ENCODE measurements at regions not wholly inside any gene's neighbourhood (a gene's known extent, or its start where the extent isn't known, plus 50 kb on each side); places are given as distances from the start of the nearest gene placed in this dataset.

- POLR2A ChIA-PET: interaction anchor here (0.6 kb wide), 1 partner anchor 250 kb away, joined by 3 read pairs; no protein-coding TSS in a partner anchor
- no TSS peak for BruUV-seq (replicated peaks)
- Histone ChIP-seq H3K9me3 (ENCODE audit: low read length) (no peaks in the 10 kb centered on the region), H3K9ac (ENCODE audit: insufficient read depth, low read depth, low read length) (no peak overlapping the region), H2AFZ (ENCODE audit: low read length) (no peak overlapping the region), H3K27ac (ENCODE audit: extremely low read length, insufficient read depth, low read length) (no peak overlapping the region), H3K79me2 (ENCODE audit: insufficient read depth, low read length) (no peaks in the 10 kb centered on the region), H3K4me3 (replicated peaks in 1 of 3; ENCODE audit: insufficient read depth in 1 of 3, low read depth in 2 of 3, low read length in 3 of 3) (0 out of 6 replicates have a peak overlapping the region, but pooled peaks of 1 of the 3 experiments have one; percentile 38), H4K20me1 (ENCODE audit: insufficient read depth, low read length) (no peaks in the 10 kb centered on the region), H3K36me3 (replicated peaks in 1 of 2; ENCODE audit: control insufficient read depth in 1 of 2, insufficient read depth in 2 of 2, low read length in 2 of 2) (no peaks in the 10 kb centered on the region), H3K4me2 (ENCODE audit: low read depth, low read length) (peak overlapping the region; percentile 62), H3K27me3 (ENCODE audit: control insufficient read depth in 1 of 2, insufficient read depth in 2 of 2, low read length in 2 of 2) (no peaks in the 10 kb centered on the region; a peak in 2 of 5 replicates), H3K4me1 (ENCODE audit: insufficient read depth, low read length) (peaks cover 33% of the 10 kb centered on the region)
- in situ Hi-C loops (cut with HindIII; ENCODE audit: extremely low pct_ligation_motif_present, low pct_unique_long_range_greater_than_20kb): no loop called here
- 78% methylated on average over 4 of the region's 8 CpGs for WGBS (ENCODE audit: low lambda C conversion rate)
- TF ChIP-seq SOX5 (CRISPR knock-in tag; IDR thresholded peaks at IDR 0.05; ENCODE audit: borderline replicate concordance) (no peak), WIZ (CRISPR knock-in tag; IDR thresholded peaks at IDR 0.05) (no peak), ZBTB14 (CRISPR knock-in tag; IDR thresholded peaks at IDR 0.05) (no peak), CBX5 (CRISPR knock-in tag; IDR thresholded peaks at IDR 0.05; ENCODE audit: borderline replicate concordance) (no peak), ZNF101 (CRISPR knock-in tag; IDR thresholded peaks at IDR 0.05; ENCODE audit: borderline replicate concordance, low read depth) (no peak), ZNF580 (CRISPR knock-in tag; IDR thresholded peaks at IDR 0.05; ENCODE audit: borderline replicate concordance, low read depth) (no peak), PRDM10 (CRISPR knock-in tag; IDR thresholded peaks at IDR 0.05; ENCODE audit: low read depth) (no peak), ZNF20 (CRISPR knock-in tag; IDR thresholded peaks at IDR 0.05) (no peak), ZNF607 (CRISPR knock-in tag; IDR thresholded peaks at IDR 0.05; ENCODE audit: borderline replicate concordance) (no peak), ZNF841 (CRISPR knock-in tag; IDR thresholded peaks at IDR 0.05; ENCODE audit: borderline replicate concordance) (no peak), NFAT5 (CRISPR knock-in tag; IDR thresholded peaks at IDR 0.05) (no peak), ZNF792 (CRISPR knock-in tag; IDR thresholded peaks at IDR 0.05) (no peak), ZUFSP (CRISPR knock-in tag; IDR thresholded peaks at IDR 0.05; ENCODE audit: borderline replicate concordance) (no peak)
- FAIRE-seq (no peak), ATAC-seq (no peak), DNase-seq (ENCODE audit: low spot score) (no peak)
- CTCF ChIA-PET (ENCODE audit: low intra/inter-chr PET ratio, low total read pairs): no interaction called here
- intact Hi-C loops (cut with micrococcal nuclease; ENCODE audit: unreplicated experiment): no loop called here
Observed at GRCh38 chr4:38279077-38279476, 318.9 kb downstream of the PTTG2 start.
